GM19240 (cell line): ENCODE measurements at regions not wholly inside any gene's neighbourhood (a gene's known extent, or its start where the extent isn't known, plus 50 kb on each side); places are given as distances from the start of the nearest gene placed in this dataset.
"Not testable (repeated sequence)": the region's sequence is repeated elsewhere in the genome, so short reads cannot be mapped to it uniquely, and the experiment has no call there.

Experiments used
- DNase-seq: peaks from one replicate; pipeline ENCODE4 v3.0.0; 2011; ENCODE audit warnings: low spot score; ENCODE audit not compliant: insufficient read length

DNA sequence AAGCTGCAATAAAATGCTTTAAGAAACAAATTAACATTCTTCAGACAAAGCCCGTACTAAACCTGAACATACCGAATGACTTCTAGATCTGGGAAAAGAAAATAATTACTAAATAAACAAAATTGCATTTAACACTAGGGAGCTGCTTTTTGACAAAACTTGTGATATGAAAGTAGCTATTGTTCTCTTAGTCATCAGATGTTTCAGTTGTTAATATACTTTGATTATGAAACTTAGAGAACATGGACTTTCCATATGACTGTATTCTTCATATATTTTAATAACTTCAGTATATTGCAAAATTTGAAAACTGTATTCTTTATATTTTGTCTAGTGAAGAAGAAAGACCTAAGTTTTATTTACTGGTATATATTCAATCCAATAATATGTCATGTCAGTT is 1262.1 kb downstream of the NCAM2 start:
- no peak for DNase-seq

- DNase-seq, result no peak
Observed at GRCh38 chr21:22263890-22264289, 1265.7 kb downstream of the NCAM2 start.

DNA sequence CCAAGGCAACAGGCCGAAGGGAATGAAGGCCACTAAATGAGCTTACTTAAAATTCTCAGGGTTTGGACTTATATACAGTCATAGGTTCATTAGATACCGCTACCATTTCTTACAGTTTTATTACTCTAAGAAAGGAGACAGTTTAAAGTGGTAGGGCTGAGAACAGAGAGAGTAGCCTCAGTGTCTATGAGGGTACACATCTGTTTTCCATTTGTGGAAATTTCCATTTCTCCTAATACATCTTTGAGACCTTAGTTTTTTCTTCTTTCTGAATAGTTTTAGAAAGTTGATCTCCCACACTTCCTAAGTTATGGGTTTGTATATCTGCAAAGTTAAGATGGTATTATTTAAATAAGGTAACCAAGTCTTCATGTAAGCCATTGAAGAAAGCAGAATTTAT is 1279.1 kb downstream of the NCAM2 start:
- DNase-seq, result no peak

DNA sequence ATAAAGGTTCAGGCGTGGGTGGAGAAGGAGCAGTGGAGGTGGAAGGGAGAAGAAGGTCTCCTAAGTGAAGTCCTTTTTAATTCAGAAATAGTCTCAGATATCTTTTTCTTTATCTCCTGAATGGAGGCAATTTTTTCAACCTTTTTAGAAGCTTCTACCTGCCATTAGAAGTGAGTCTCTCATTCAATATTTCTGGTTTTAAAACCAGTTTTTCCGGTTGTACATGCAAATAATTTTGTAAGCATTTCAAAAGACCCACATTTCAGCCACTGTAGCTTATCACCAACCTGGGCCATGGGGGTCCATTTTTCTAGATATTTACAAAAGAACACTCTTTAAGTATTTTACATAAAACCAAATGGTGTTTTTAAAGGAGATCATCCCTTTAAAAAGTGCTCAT is 1280.2 kb downstream of the NCAM2 start:
- DNase-seq, result no peak

GRCh38 chr21:22280851-22281250 is 1282.6 kb downstream of the NCAM2 start:
- no peak for DNase-seq

GRCh38 chr21:22288885-22289499 is 1290.8 kb downstream of the NCAM2 start:
- no peak for DNase-seq

DNA sequence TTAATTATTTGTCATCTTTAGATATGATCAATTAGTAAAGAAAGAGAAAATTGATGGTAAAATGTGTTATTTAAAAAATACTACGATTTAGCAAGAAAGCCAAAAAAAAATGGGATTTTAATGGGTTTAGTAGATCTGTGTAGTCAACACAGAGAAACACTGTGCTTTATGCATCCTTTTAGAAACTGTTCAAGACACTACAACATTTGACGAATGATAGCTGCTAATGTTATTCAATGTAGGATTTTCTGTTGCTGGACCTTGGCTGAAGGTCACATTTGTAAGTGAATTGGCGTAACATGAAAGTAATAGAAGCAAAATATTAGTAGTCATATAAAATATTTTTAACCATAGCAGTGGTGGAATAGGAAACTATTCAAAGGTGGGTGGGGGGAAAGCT is 1293.9 kb downstream of the NCAM2 start:
- DNase-seq, result no peak

DNA sequence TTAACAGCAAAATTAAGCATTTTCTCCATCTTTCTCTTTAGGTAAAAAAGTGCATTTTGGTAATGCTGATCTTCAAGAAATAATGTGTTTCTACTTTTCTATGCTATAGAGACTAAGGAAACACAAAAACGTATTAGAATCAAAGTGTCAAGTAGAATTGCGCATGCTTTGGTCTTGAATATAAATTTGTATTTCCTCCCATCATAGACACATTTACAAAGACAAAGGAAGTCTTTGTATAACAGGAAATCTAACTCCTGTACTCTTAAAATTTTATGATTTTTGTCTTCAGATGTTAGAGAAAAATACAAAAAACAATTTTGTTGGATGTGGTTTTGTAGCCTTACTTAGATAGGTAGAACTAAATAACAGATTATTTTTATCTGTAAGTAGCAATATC is 1299.4 kb downstream of the NCAM2 start:
- DNase-seq, result no peak

DNA sequence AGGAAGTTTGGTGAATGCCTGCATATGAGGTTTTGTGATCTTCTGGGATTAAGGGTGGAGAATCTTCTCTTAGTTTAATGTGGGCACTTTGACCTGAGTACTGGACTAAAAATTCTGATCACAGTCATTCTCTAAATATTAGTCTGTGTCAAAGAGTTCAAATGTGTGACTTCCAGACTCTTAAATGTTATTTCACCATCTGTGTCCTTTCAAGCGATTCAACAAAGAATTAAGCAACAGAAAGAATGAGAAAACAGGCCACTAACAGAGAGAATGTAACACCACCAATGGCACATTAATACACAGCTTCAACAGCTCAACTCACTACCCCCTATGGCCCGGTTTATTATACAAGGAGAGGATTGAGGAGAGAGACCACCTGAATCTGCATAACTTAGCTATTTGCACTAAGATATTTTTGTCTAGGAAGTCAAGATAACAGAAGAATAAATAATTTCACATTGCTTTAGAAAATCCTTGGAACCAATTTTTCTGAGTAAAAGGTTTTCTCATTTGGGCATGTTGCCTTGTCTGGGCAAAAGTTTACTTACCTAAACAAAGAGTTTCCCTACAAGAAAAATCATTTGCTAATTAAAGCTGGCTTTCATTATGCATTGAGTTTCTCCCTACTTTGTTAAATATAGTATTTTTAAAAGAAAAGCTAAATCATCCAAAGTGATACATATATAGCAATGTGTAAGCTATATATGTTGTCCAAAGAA is 1313.7 kb downstream of the NCAM2 start:
- DNase-seq, result no peak

DNA sequence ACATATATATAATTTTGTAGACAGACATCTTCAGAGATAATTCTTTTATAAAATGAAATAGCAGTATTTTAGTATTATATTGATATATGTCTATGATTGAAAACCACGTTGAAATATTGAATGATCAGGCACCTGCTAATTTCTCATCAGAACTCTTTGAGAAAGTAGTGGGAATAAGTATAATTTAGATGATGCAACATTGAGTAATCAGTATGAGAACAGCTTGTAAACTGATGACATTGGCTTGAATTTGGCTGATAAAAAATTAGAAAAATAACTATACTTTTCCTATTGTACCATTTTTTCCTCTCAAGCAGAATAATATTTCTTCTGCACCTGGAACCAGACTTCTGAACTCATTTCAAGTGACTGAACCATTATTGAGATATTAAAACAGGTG is 1316.8 kb downstream of the NCAM2 start:
- no peak for DNase-seq

GRCh38 chr21:22319435-22319834 is 1321.2 kb downstream of the NCAM2 start:
- DNase-seq, result no peak

DNA sequence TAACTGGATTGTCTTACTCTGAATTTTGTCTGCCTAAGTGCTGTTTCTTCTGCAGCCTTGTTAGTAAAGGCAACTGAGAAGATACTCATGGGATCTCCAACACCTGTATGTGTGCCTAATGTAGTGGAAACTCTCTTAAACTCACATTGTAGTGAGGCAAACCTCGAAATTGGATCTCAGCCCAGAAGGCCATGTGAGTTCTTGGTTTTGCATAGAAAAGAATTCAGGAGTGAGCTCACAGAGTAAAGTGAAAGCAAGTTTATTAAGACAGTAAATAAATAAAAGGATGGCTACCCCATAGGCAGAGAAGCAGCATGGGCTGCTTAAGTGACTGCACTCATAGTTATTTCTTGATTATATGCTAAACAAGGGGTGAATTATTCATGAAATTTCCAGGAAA is 1344.7 kb downstream of the NCAM2 start:
- DNase-seq, result no peak

DNA sequence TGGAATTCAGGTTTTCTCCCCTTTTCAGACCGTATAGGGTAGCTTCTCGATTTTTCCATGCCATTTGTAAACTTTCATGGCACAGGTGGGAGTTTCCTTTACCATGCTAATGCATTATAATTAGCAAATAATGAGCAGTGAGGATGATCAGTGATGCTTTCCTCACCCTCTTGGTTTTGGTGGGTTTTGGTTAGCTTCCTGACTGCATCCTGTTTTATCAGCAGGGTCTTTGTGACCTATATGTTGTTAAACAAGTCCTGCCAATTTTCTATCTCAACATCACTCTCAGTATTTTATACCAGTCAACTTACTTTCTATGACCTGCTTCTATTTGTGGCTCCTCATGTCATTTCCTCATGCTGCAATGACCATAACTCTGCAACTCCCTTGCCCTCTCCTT is 1345.1 kb downstream of the NCAM2 start:
- no peak for DNase-seq

GRCh38 chr21:22343721-22344120 is 1345.5 kb downstream of the NCAM2 start:
- no peak for DNase-seq

DNA sequence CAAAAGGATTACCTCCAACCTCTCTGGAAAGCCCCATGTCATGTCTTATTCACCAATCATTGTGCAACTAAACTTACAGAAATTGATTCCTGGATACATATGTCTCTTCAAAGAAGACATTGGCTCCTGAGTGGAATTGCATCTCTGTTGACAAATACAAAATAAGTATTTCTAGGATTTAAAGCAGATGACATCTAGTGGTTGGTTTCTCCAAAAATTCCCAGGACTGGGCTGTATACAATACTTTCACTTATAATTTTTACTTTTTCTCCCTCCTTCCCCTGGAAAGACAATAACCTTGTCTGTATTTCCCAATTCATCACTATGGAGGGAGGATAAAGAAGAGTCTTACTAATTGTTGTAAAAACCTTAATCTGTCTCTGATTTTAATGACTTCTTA is 1347.4 kb downstream of the NCAM2 start:
- no peak for DNase-seq

GRCh38 chr21:22346576-22346975 is 1348.4 kb downstream of the NCAM2 start:
- DNase-seq, result no peak

DNA sequence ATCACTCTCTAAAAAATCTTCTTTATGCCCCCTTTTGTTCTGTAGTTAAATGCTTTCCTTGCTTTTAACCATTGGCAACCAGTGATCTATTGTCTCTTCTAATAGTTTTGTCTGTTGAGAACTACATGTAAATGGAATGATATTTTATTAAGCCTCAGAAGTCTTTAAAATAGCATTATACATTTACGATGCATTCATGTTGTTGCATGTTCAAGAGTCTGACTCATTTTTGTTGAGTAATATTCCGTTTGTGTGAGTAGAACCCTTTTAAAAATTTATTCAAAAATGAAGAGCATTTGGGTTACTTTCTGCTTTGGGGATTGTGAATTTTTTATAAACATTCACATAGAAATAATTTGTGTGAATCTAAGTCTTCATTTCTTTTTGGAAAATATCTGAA is 1352.9 kb downstream of the NCAM2 start:
- no peak for DNase-seq

DNA sequence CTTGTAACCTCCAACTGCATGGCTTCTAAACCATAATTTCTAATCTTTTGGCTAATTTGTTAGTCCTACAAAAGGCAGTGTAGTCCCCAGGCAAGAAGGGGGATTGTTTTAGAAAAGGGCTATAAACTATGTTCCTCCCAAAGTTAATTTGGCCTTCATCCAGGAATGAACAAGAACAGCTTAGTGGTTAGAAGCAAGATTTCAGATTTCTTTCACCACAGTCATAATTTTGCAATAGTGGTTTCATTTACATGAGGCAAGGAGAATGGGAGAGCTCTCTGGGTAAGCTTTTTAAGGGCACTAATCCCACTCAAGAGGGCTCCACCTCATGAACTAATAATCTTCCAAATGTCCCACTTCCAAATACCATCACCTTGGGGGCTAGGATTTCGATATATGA is 1353.9 kb downstream of the NCAM2 start:
- DNase-seq, result no peak

- DNase-seq, result no peak
Observed at GRCh38 chr21:22355949-22356348, 1357.7 kb downstream of the NCAM2 start.

DNA sequence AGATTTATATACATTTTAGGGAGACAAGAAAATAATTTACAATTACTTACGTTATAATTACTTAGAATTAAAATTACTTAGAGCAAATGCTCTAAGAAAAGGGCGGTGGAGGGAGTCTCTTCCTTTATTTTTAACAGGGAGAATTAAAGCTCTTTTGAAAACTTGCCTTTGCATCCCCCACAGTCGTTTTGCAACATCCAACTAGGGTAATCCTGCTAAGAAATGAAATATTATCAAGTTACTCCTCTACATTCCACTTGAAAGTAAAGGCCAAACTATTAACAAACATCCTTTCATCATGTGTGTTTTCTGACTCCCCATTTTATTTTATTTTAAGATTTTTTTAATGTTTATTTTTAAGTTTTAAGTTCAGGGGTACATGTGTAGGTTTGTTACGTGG is 1358.5 kb downstream of the NCAM2 start:
- DNase-seq, result no peak

DNA sequence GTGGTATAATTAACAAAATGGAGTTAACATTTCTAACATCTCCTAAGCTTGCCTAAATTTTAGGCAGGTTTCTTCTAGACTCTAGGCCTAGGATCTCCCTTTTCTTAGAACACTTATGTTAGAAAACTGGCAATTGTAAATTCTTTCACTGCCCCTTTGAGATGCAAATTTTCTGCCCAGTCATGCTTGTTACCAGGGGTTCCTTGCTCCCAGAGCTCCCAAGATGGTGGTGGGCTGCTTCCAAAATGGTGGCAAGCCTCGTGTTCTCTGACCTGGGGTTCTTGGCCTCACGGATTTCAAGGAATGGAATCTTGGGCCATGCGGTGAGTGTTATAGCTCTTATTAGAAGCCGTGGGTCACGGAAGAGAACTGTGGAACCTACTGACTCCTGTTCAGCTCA is 1361.4 kb downstream of the NCAM2 start:
- not testable (repeated sequence) for DNase-seq

GRCh38 chr21:22363504-22363903 is 1365.3 kb downstream of the NCAM2 start:
- DNase-seq, result no peak

DNA sequence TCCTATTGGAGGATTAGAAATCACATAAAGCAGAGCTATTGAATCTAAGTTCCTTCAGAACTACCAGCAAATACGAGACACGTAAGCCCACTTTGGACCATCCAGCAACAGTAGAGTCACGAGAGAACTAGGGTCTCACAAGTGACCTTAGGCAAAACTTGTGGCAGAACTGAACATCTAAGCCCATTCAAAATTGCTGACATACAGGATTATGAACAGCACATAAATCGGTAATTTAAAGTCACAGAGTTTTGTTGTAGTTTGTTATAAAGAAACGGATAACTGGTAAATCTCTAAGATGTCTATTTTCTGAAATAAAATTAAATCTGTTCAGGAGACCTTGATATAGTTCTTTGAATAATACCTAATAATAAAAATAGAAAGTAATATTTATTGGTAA is 1366.0 kb downstream of the NCAM2 start:
- DNase-seq, result no peak
